Fibroblast of peridontal ligament (primary cell): ENCODE measurements at regions not wholly inside any gene's neighbourhood (a gene's known extent, or its start where the extent isn't known, plus 50 kb on each side); places are given as distances from the start of the nearest gene placed in this dataset.
"Not testable (repeated sequence)": the region's sequence is repeated elsewhere in the genome, so short reads cannot be mapped to it uniquely, and the experiment has no call there.

Experiments
- DNase-seq: peaks from one replicate; pipeline ENCODE4 v3.0.0-alpha.2; 2010; ENCODE audit errors: extremely low read depth

- DNase-seq, result not testable (repeated sequence)
Measured at GRCh38 chr10:9347933-9348332, 1293.4 kb downstream of the GATA3 start.

- DNase-seq, result no peak
Measured at GRCh38 chr10:9357471-9357870, 1303.0 kb downstream of the GATA3 start.

GRCh38 chr10:9362721-9363120 is 1308.2 kb downstream of the GATA3 start:
- no peak for DNase-seq

GRCh38 chr10:9379183-9379582 is 1324.7 kb downstream of the GATA3 start:
- DNase-seq, result no peak

- no peak for DNase-seq
Measured at GRCh38 chr10:9381733-9382532, 1327.4 kb downstream of the GATA3 start.

GRCh38 chr10:9382533-9382866 is 1328.0 kb downstream of the GATA3 start:
- no peak for DNase-seq

- no peak for DNase-seq
Measured at GRCh38 chr10:9390516-9390915, 1336.0 kb downstream of the GATA3 start.

- no peak for DNase-seq
Measured at GRCh38 chr10:9399275-9399983, 1344.9 kb downstream of the GATA3 start.

- not testable (repeated sequence) for DNase-seq
Measured at GRCh38 chr10:9402067-9402466, 1347.6 kb downstream of the GATA3 start.

- DNase-seq, result not testable (repeated sequence)
Measured at GRCh38 chr10:9402507-9403195, 1348.2 kb downstream of the GATA3 start.

GRCh38 chr10:9407201-9407600 is 1352.7 kb downstream of the GATA3 start:
- not testable (repeated sequence) for DNase-seq

GRCh38 chr10:9416331-9416730 is 1361.8 kb downstream of the GATA3 start:
- no peak for DNase-seq

GRCh38 chr10:9419757-9420156 is 1365.3 kb downstream of the GATA3 start:
- no peak for DNase-seq

GRCh38 chr10:9427209-9427608 is 1372.7 kb downstream of the GATA3 start:
- DNase-seq, result no peak

GRCh38 chr10:9437131-9437530 is 1382.6 kb downstream of the GATA3 start:
- DNase-seq, result no peak

- no peak for DNase-seq
Measured at GRCh38 chr10:9443758-9444157, 1389.3 kb downstream of the GATA3 start.

- no peak for DNase-seq
Measured at GRCh38 chr10:9449530-9449929, 1395.0 kb downstream of the GATA3 start.

- DNase-seq, result no peak
Measured at GRCh38 chr10:9450801-9451200, 1396.3 kb downstream of the GATA3 start.

- no peak for DNase-seq
Measured at GRCh38 chr10:9451211-9451773, 1396.8 kb downstream of the GATA3 start.

- DNase-seq, result no peak
Measured at GRCh38 chr10:9452056-9452455, 1397.6 kb downstream of the GATA3 start.

- DNase-seq, result not testable (repeated sequence)
Measured at GRCh38 chr10:9453871-9454270, 1399.4 kb downstream of the GATA3 start.

- no peak for DNase-seq
Measured at GRCh38 chr10:9469663-9470205, 1415.2 kb downstream of the GATA3 start.
